A549 (cell line): ENCODE measurements at regions not wholly inside any gene's neighbourhood (a gene's known extent, or its start where the extent isn't known, plus 50 kb on each side); places are given as distances from the start of the nearest gene placed in this dataset.

Experiments used
- ATAC-seq, 2 experiments: fragments of 200-7000 bp in 1 of 2; fragments of >200 bp in 1 of 2; cut with Nextera tagmentation in 1 of 2; cut with Tn5 transposase in 1 of 2; 3 replicates each; pipeline versions ENCODE4 v1.8.0 to v1.9.1; 2018 to 2020; ENCODE audit warnings: mild to moderate bottlenecking in 1 of 2, moderate library complexity in 1 of 2
- CTCF ChIA-PET: fragments of 300-600 bp; sonication (Branson Sonifier 250); formaldehyde crosslinking; extraction: SDS; loops from one replicate; lab custom pipeline; 2021; ENCODE audit warnings: antibody characterized with exemption, inconsistent platforms; lab: Yijun Ruan, JAX
- POLR2A ChIA-PET: fragments of 350-600 bp; formaldehyde crosslinking; extraction: SDS; loops from one replicate; lab custom pipeline; 2021; ENCODE audit warnings: antibody characterized with exemption, inconsistent platforms; lab: Yijun Ruan, JAX
- DNase-seq, 2 experiments: peaks; one replicate each; pipeline versions ENCODE4 v3.0.0 to v3.0.0-alpha.2; 2011 to 2016; ENCODE audit warnings: low read depth in 1 of 2, low spot score in 1 of 2
- FAIRE-seq: peaks from 2 replicates; lab custom pipeline; 2011; peaks lifted over from hg19 to GRCh38; lab: Jason Lieb, UNC
- H3K27ac ChIP-seq, 2 experiments: fragments of >200 bp; sonication (Bioruptor Twin); formaldehyde crosslinking; 3 replicates each; pipeline ENCODE4 v1.5.1; 2016 to 2017
- H3K4me1 ChIP-seq: fragments of >200 bp; sonication (Bioruptor Twin); formaldehyde crosslinking; 3 replicates; pipeline ENCODE4 v1.6.1; 2016
- H3K4me2 ChIP-seq: fragments of >200 bp; sonication (Bioruptor Twin); formaldehyde crosslinking; 3 replicates; pipeline ENCODE4 v1.6.1; 2016
- H3K4me3 ChIP-seq: fragments of >200 bp; sonication (Bioruptor Twin); formaldehyde crosslinking; 3 replicates; pipeline ENCODE4 v1.5.1; 2016
- H3K9me3 ChIP-seq: fragments of >200 bp; sonication (Bioruptor Twin); formaldehyde crosslinking; 3 replicates; pipeline ENCODE4 v1.6.1; 2016
- ATOH8 ChIP-seq: fragments of 250-450 bp; sonication (Bioruptor Pico); IDR thresholded peaks from 2 replicates; pipeline ENCODE4 v1.5.0; 2020; ENCODE audit warnings: low read depth, mild to moderate bottlenecking, moderate library complexity
- CHD2 ChIP-seq: fragments of 150-350 bp; IDR thresholded peaks from 2 replicates; pipeline ENCODE4 v1.6.1; 2014; ENCODE audit warnings: low read length; ENCODE audit not compliant: partially characterized antibody
- E2F6 ChIP-seq: IDR thresholded peaks from 2 replicates; pipeline ENCODE4 v1.6.1; 2012; ENCODE audit warnings: low read depth, borderline replicate concordance
- EHF ChIP-seq: fragments of 250-450 bp; sonication (Bioruptor Pico); IDR thresholded peaks from 2 replicates; pipeline ENCODE4 v1.5.0; 2020; ENCODE audit warnings: mild to moderate bottlenecking
- FOSL2 ChIP-seq, 2 experiments: fragments of 450-650 bp in 1 of 2; fragments of >200 bp in 1 of 2; sonication (Bioruptor Twin) in 1 of 2; formaldehyde crosslinking; IDR thresholded peaks; 2 replicates each; pipeline versions ENCODE4 v1.5.0 to v1.6.1; 2016 to 2020; ENCODE audit warnings: mild to moderate bottlenecking in 1 of 2, moderate library complexity in 1 of 2
- HDAC2 ChIP-seq: fragments of 200-600 bp; sonication (generic); IDR thresholded peaks from 2 replicates; pipeline ENCODE4 v1.6.1; 2016
- HEYL ChIP-seq: fragments of 250-450 bp; sonication (Bioruptor Pico); IDR thresholded peaks from 2 replicates; pipeline ENCODE4 v1.8.0; 2021; ENCODE audit warnings: mild to moderate bottlenecking, moderate library complexity
- HOXA7 ChIP-seq: fragments of 250-450 bp; sonication (Bioruptor Pico); IDR thresholded peaks from 2 replicates; pipeline ENCODE4 v1.5.0; 2020; ENCODE audit warnings: mild to moderate bottlenecking, moderate library complexity
- HOXB13 ChIP-seq: fragments of 250-450 bp; sonication (Bioruptor Pico); IDR thresholded peaks from 2 replicates; pipeline ENCODE4 v1.5.0; 2020; ENCODE audit warnings: low read depth, mild to moderate bottlenecking, moderate library complexity
- HOXB5 ChIP-seq: fragments of 250-450 bp; sonication (Bioruptor Pico); IDR thresholded peaks from 2 replicates; pipeline ENCODE4 v1.5.0; 2020; ENCODE audit warnings: mild to moderate bottlenecking, moderate library complexity
- JUN ChIP-seq, 2 experiments: fragments of >200 bp; sonication (Bioruptor Twin); formaldehyde crosslinking; IDR thresholded peaks; 2 replicates in 1 of 2; 3 replicates in 1 of 2; pipeline ENCODE4 v1.6.1; 2016 to 2017
- MAX ChIP-seq: IDR thresholded peaks from 2 replicates; pipeline ENCODE4 v1.6.1; 2012
- MAZ ChIP-seq: fragments of 150-350 bp; IDR thresholded peaks from 2 replicates; pipeline ENCODE4 v1.6.1; 2014; ENCODE audit warnings: antibody characterized with exemption, low read depth, low read length, borderline replicate concordance
- NPAS2 ChIP-seq: fragments of 250-450 bp; sonication (Bioruptor Pico); IDR thresholded peaks from 2 replicates; pipeline ENCODE4 v1.8.0; 2022; ENCODE audit warnings: mild to moderate bottlenecking, moderate library complexity, borderline replicate concordance
- POLR2AphosphoS2 ChIP-seq: conservative IDR thresholded peaks from 2 replicates; pipeline ENCODE4 v1.6.1; 2012; ENCODE audit warnings: low read length, improper control_type of control experiment, inconsistent platforms
- RAD21 ChIP-seq, 2 experiments: fragments of >200 bp in 1 of 2; sonication (Bioruptor Twin) in 1 of 2; formaldehyde crosslinking in 1 of 2; IDR thresholded peaks in 1 of 2; conservative IDR thresholded peaks in 1 of 2; 2 replicates in 1 of 2; 3 replicates in 1 of 2; pipeline ENCODE4 v1.6.1; 2012 to 2018; ENCODE audit warnings: inconsistent platforms in 1 of 2
- RARB ChIP-seq: fragments of 250-450 bp; sonication (Bioruptor Pico); IDR thresholded peaks from 2 replicates; pipeline ENCODE4 v1.8.0; 2021; ENCODE audit warnings: mild to moderate bottlenecking, moderate library complexity
- RCOR1 ChIP-seq: fragments of 150-350 bp; IDR thresholded peaks from 2 replicates; pipeline ENCODE4 v1.6.1; 2014; ENCODE audit warnings: antibody characterized with exemption, low read length, low read depth
- REST ChIP-seq: fragments of 200-600 bp; sonication (generic); IDR thresholded peaks from 2 replicates; pipeline ENCODE4 v1.6.1; 2016; ENCODE audit warnings: antibody characterized with exemption, mild to moderate bottlenecking, moderate library complexity
- RFX5 ChIP-seq: fragments of 450-650 bp; IDR thresholded peaks from 2 replicates; pipeline ENCODE4 v1.7.1; 2014; ENCODE audit warnings: antibody characterized with exemption, mild to moderate bottlenecking, moderate library complexity
- SREBF2 ChIP-seq: fragments of 450-650 bp; IDR thresholded peaks from 2 replicates; pipeline ENCODE4 v1.6.1; 2014; ENCODE audit warnings: mild to moderate bottlenecking, moderate library complexity
- TP53 ChIP-seq: fragments of 250-450 bp; sonication (Bioruptor Pico); IDR thresholded peaks from 2 replicates; pipeline ENCODE4 v1.5.0; 2021; ENCODE audit warnings: mild to moderate bottlenecking, moderate library complexity
- ZNF302 ChIP-seq: fragments of 250-450 bp; sonication (Bioruptor Pico); IDR thresholded peaks from 2 replicates; pipeline ENCODE4 v1.9.0; 2021; ENCODE audit warnings: inconsistent platforms, mild to moderate bottlenecking, moderate library complexity
- WGBS: methylation state at CpG from one replicate; pipeline ENCODE4 v1.1.6; 2017; ENCODE audit errors: missing lambda C conversion rate; 5-methylcytosine and 5-hydroxymethylcytosine counted together

GRCh38 chr6:71478834-71479541 is 190.4 kb downstream of the OGFRL1 start:
- no peak overlapping the region for H3K4me3 ChIP-seq
- no peak for TF ChIP-seq FOSL2 (IDR thresholded peaks at IDR 0.05)
- peak; percentile 35; the same call in 1 of the 2 replicates for TF ChIP-seq FOSL2 (CRISPR knock-in tag; IDR thresholded peaks at IDR 0.05)
- TF ChIP-seq SREBF2, result no peak
- TF ChIP-seq HOXA7, result no peak
- no peak for TF ChIP-seq EHF (CRISPR knock-in tag)
- no peak for TF ChIP-seq RFX5
- peaks cover 19% of the 10 kb centered on the region for H3K4me1 ChIP-seq
- no peak for FAIRE-seq
- DNase-seq, result peak in 1 of 2 experiments; percentile 17
- H3K27ac ChIP-seq, result peak overlapping the region; percentile 56 to 72; a peak in 5 of 6 replicates
- peak in 1 of 2 experiments; percentile 61; a peak in 3 of 6 replicates for ATAC-seq
- peak overlapping the region; percentile 60 for H3K4me2 ChIP-seq
- 49% methylated on average over 2 of the region's 2 CpGs for WGBS
- ChIA-PET CTCF (no interaction called here), POLR2A (no interaction called here)
- H3K9me3 ChIP-seq, result no peaks in the 10 kb centered on the region

- H3K4me2 ChIP-seq, result no peak overlapping the region
- CTCF ChIA-PET, result no interaction called here
- POLR2A ChIA-PET, result no interaction called here
- peaks cover 15% of the 10 kb centered on the region for H3K4me1 ChIP-seq
- FAIRE-seq, result no peak
- H3K9me3 ChIP-seq, result no peaks in the 10 kb centered on the region
- DNase-seq, result no peak
- 85% methylated on average over 1 of the region's 1 CpG for WGBS
- no peak overlapping the region for H3K27ac ChIP-seq
- no peak for ATAC-seq
- TF ChIP-seq HOXA7, result no peak
- no peak for TF ChIP-seq ATOH8 (CRISPR knock-in tag)
- no peak for TF ChIP-seq RAD21 (conservative IDR thresholded peaks at IDR 0.05 in 1 of 2, IDR thresholded peaks at IDR 0.05 in 1 of 2)
- TF ChIP-seq MAX, result no peak
- no peak for TF ChIP-seq MAZ
- no peak for TF ChIP-seq ZNF302
- no peak for TF ChIP-seq RCOR1
- TF ChIP-seq HOXB5 (CRISPR knock-in tag), result no peak
- TF ChIP-seq HEYL (CRISPR knock-in tag), result no peak
- no peak for TF ChIP-seq FOSL2 (IDR thresholded peaks at IDR 0.05)
- no peak for TF ChIP-seq FOSL2 (CRISPR knock-in tag; IDR thresholded peaks at IDR 0.05)
- TF ChIP-seq TP53, result no peak
- TF ChIP-seq REST, result no peak
- no peak for TF ChIP-seq RARB (CRISPR knock-in tag)
- TF ChIP-seq HDAC2, result no peak
- no peak for TF ChIP-seq POLR2AphosphoS2
- no peak for TF ChIP-seq JUN (IDR thresholded peaks at IDR 0.05)
- no peak for TF ChIP-seq HOXB13 (CRISPR knock-in tag)
- TF ChIP-seq NPAS2, result no peak
- no peak for TF ChIP-seq E2F6
- TF ChIP-seq CHD2, result no peak
- H3K4me3 ChIP-seq, result no peak overlapping the region
Observed at GRCh38 chr6:71480577-71480976, 192.0 kb downstream of the OGFRL1 start.
